NT2/D1 (cell line): ENCODE measurements at regions not wholly inside any gene's neighbourhood (a gene's known extent, or its start where the extent isn't known, plus 50 kb on each side); places are given as distances from the start of the nearest gene placed in this dataset.

ENCODE experiments used
- SUZ12 ChIP-seq: IDR thresholded peaks from 2 replicates; pipeline ENCODE4 v1.6.1; 2011; ENCODE audit not compliant: insufficient read length, insufficient read depth; ENCODE audit errors: extremely low read depth
- YY1 ChIP-seq: IDR thresholded peaks from 2 replicates; pipeline ENCODE4 v1.6.1; 2011; ENCODE audit not compliant: insufficient read length, insufficient read depth
- ZNF274 ChIP-seq: IDR thresholded peaks from 2 replicates; pipeline ENCODE4 v1.6.1; 2011; ENCODE audit warnings: mild to moderate bottlenecking, low read depth, low read length

- TF ChIP-seq YY1 (no peak), SUZ12 (no peak), ZNF274 (no peak)
These were observed 124.7 kb upstream of the PMEPA1 start for GRCh38 chr20:57834306-57835073.
